Heart left ventricle (tissue), 16 donors: ENCODE measurements at regions not wholly inside any gene's neighbourhood (a gene's known extent, or its start where the extent isn't known, plus 50 kb on each side); places are given as distances from the start of the nearest gene placed in this dataset.
A peak's percentile ranks its signal among the peaks of the same experiment; 100 is the strongest.
"Not testable (repeated sequence)": the region's sequence is repeated elsewhere in the genome, so short reads cannot be mapped to it uniquely, and the experiment has no call there.

Source experiments
- ATAC-seq, 4 donors: fragments of 200-7000 bp; cut with Tn5 transposase; one replicate each; pipeline ENCODE4 v1.9.1; 2020 to 2022; ENCODE audit warnings: moderate library complexity in 4 of 4, mild to moderate bottlenecking in 3 of 4, moderate number of reproducible peaks in 1 of 4
- DNase-seq, 5 donors: peaks; one replicate each; pipeline ENCODE4 v3.0.0-alpha.2; 2020
- H3K27ac ChIP-seq, 12 donors: fragments of 200-600 bp; sonication (generic) in 4 of 12; one replicate each; pipeline versions ENCODE4 v1.5.0 to v1.8.0; 2016 to 2022; ENCODE audit warnings: mild to moderate bottlenecking in 2 of 12
- H3K27me3 ChIP-seq, 9 donors: fragments of 200-600 bp; sonication (generic) in 2 of 9; one replicate each; pipeline versions ENCODE4 v1.5.1 to v1.8.0; 2016 to 2022; ENCODE audit warnings: mild to moderate bottlenecking in 3 of 9
- H3K36me3 ChIP-seq, 9 donors: fragments of 200-600 bp; sonication (generic) in 2 of 9; one replicate each; pipeline versions ENCODE4 v1.5.0 to v1.8.0; 2018 to 2022; ENCODE audit warnings: mild to moderate bottlenecking in 2 of 9
- H3K4me1 ChIP-seq, 12 donors: fragments of 200-600 bp; sonication (generic) in 4 of 12; one replicate each; pipeline versions ENCODE4 v1.5.0 to v1.8.0; 2016 to 2022; ENCODE audit warnings: mild to moderate bottlenecking in 3 of 12
- H3K4me3 ChIP-seq, 12 donors: fragments of 200-600 bp; sonication (generic) in 4 of 12; one replicate each; pipeline versions ENCODE4 v1.5.0 to v1.8.0; 2017 to 2022; ENCODE audit warnings: mild to moderate bottlenecking in 9 of 12, moderate library complexity in 4 of 12
- H3K9me3 ChIP-seq, 12 donors: fragments of 200-600 bp; sonication (generic) in 4 of 12; one replicate each; pipeline versions ENCODE4 v1.5.0 to v1.8.0; 2016 to 2022; ENCODE audit warnings: mild to moderate bottlenecking in 1 of 12
- CTCF ChIP-seq, 12 donors: fragments of 200-600 bp; sonication (generic) in 4 of 12; IDR thresholded peaks; one replicate each; pipeline versions ENCODE4 v1.5.0 to v1.8.0; 2018 to 2022; ENCODE audit warnings: antibody characterized with exemption in 12 of 12, mild to moderate bottlenecking in 5 of 12
- POLR2A ChIP-seq, 2 donors: fragments of 450-650 bp; IDR thresholded peaks; one replicate each; pipeline ENCODE4 v1.6.1; 2017; ENCODE audit warnings: antibody characterized with exemption in 2 of 2, mild to moderate bottlenecking in 2 of 2, moderate library complexity in 2 of 2
- WGBS, 4 donors: extraction: QIAGEN DNeasy Blood & Tissue Kit in 2 of 4; methylation state at CpG; one replicate each; pipeline versions ENCODE4 v1.1.5 to v1.1.7; 2013 to 2018; 5-methylcytosine and 5-hydroxymethylcytosine counted together
- intact Hi-C, 10 donors: fragments of 100-400 bp; cut with DNase I; formaldehyde crosslinking; loops; one replicate each; pipeline versions ENCODE4 v1.11.1 to v1.14.2; 2022
- donor health status: ischemic (EF 13 %, LVEDD 7.1; RV severe dilation, severe dysfunction).
- donor health status: healthy with polysubstance abuse.
- donor health status: DM: no; HTN: yes; CAD: no.
- donor health status: DM: no; HTN: no; CAD: no.
- donor health status: ischemic (EF 25% LVEDD 6.9; RV normal size, moderate dysfunction).
- donor health status: ischemic (EF 25% LVEDD 5.7; RV mildly dilated, moderate dysfunction).
- donor health status: healthy.
- donor health status: DM: yes; HTN: yes; CAD: no.
- donor health status: ischemic (EF 35%, LVEDD 5.7; RV mildly dilated, moderate dysfunction).
- donor health status: nonischemic (EF 11% LVEDD 7.7; RV severe dilation, severe dysfunction).
- donor health status: DM: yes; HTN: yes; CAD: no.
- donor health status: PGD.
- donor health status: ischemic (EF 29% LVEDD 5.4; RV normal size, mild dysfunction).
- donor health status: nonischemic (EF 23%, LVEDD 6.1; RV moderate dilation, normal function).

GRCh38 chr3:197618408-197618807 lies 62.6 kb upstream of the BDH1 start:
- H3K27ac ChIP-seq, H3K9me3 ChIP-seq, intact Hi-C loops, H3K4me3 ChIP-seq, DNase-seq, H3K4me1 ChIP-seq, ATAC-seq, H3K27me3 ChIP-seq: not testable (repeated sequence)
- peaks cover 0 to 86% (median 76%) of the 10 kb centered on the region in 9 donors for H3K36me3 ChIP-seq
- WGBS, 4 donors, result 75 to 87% (median 83%) methylated on average over 4 to 5 of the region's 5 CpGs

GRCh38 chr3:197615430-197615829 lies 59.7 kb upstream of the BDH1 start:
- no peak for DNase-seq
- ATAC-seq, result no peak
- H3K4me3 ChIP-seq, result no peak overlapping the region
- H3K36me3 ChIP-seq, result peaks cover 0 to 98% (median 87%) of the 10 kb centered on the region in 9 donors
- H3K27ac ChIP-seq, result no peak overlapping the region
- 95 to 98% (median 95%) methylated on average over 3 of the region's 3 CpGs for WGBS, 4 donors
- no peaks in the 10 kb centered on the region for H3K27me3 ChIP-seq
- peaks cover 0 to 8% (median 0%) of the 10 kb centered on the region in 12 donors for H3K9me3 ChIP-seq
- TF ChIP-seq POLR2A (IDR thresholded peaks at IDR 0.05) (no peak), CTCF (IDR thresholded peaks at IDR 0.05) (no peak)
- intact Hi-C loops, result no loop called here
- H3K4me1 ChIP-seq, result no peaks in the 10 kb centered on the region

GRCh38 chr3:197614134-197614533 lies 58.4 kb upstream of the BDH1 start:
- peaks cover 0 to 98% (median 88%) of the 10 kb centered on the region in 9 donors for H3K36me3 ChIP-seq
- intact Hi-C loops, H3K4me1 ChIP-seq, H3K27me3 ChIP-seq, DNase-seq, H3K27ac ChIP-seq, H3K4me3 ChIP-seq, ATAC-seq: not testable (repeated sequence)
- peaks cover 0 to 11% (median 0%) of the 10 kb centered on the region in 12 donors for H3K9me3 ChIP-seq
- 73 to 87% (median 82%) methylated on average over 3 of the region's 3 CpGs for WGBS, 4 donors

GRCh38 chr3:197613199-197613598 lies 57.4 kb upstream of the BDH1 start:
- intact Hi-C loops, result no loop called here
- TF ChIP-seq CTCF (IDR thresholded peaks at IDR 0.05), result no peak
- no peak for TF ChIP-seq POLR2A (IDR thresholded peaks at IDR 0.05)
- DNase-seq (no peak), ATAC-seq (no peak)
- Histone ChIP-seq H3K27ac (peak overlapping the region in 1 of 12 donors; percentile 13), H3K4me1 (no peaks in the 10 kb centered on the region), H3K4me3 (no peak overlapping the region), H3K27me3 (no peaks in the 10 kb centered on the region), H3K9me3 (peaks cover 0 to 11% (median 0%) of the 10 kb centered on the region in 12 donors), H3K36me3 (peaks cover 0 to 98% (median 90%) of the 10 kb centered on the region in 9 donors)
- WGBS, 4 donors, result 82 to 92% (median 88%) methylated on average over 6 of the region's 6 CpGs

GRCh38 chr3:197611255-197611654 lies 55.5 kb upstream of the BDH1 start:
- intact Hi-C loops, result no loop called here
- Histone ChIP-seq H3K9me3 (peaks cover 0 to 11% (median 0%) of the 10 kb centered on the region in 12 donors), H3K4me3 (no peak overlapping the region), H3K36me3 (peaks cover 0 to 100% (median 94%) of the 10 kb centered on the region in 9 donors), H3K4me1 (no peaks in the 10 kb centered on the region), H3K27me3 (no peaks in the 10 kb centered on the region), H3K27ac (no peak overlapping the region)
- TF ChIP-seq POLR2A (IDR thresholded peaks at IDR 0.05), result no peak
- TF ChIP-seq CTCF (IDR thresholded peaks at IDR 0.05), result no peak
- 93 to 100% (median 98%) methylated on average over 2 of the region's 2 CpGs for WGBS, 4 donors
- ATAC-seq (no peak), DNase-seq (no peak)
